K562 (cell line): ENCODE measurements at regions not wholly inside any gene's neighbourhood (a gene's known extent, or its start where the extent isn't known, plus 50 kb on each side); places are given as distances from the start of the nearest gene placed in this dataset.

Experiments used
- ATAC-seq: fragments of 200-7000 bp; cut with Tn5 transposase; 3 replicates; pipeline ENCODE4 v1.9.1; 2020; ENCODE audit warnings: moderate library complexity
- BruUV-seq: library from RNA; stranded (reverse); fragments of 400-500 nt; replicated peaks from 2 replicates; lab custom pipeline; 2021; lab: Mats Ljungman, UMichigan
- CTCF ChIA-PET: fragments of 300-600 bp; formaldehyde crosslinking; extraction: SDS; loops from one replicate; lab custom pipeline; 2021; ENCODE audit warnings: low intra/inter-chr PET ratio; lab: Yijun Ruan, JAX
- POLR2A ChIA-PET: fragments of 300-600, 350-650 bp; sonication (Branson Sonifier 250); formaldehyde crosslinking; extraction: SDS; loops from one replicate; lab custom pipeline; 2021; ENCODE audit warnings: antibody characterized with exemption, inconsistent platforms; lab: Yijun Ruan, JAX
- DNase-seq, 4 experiments: peaks; one replicate each; pipeline versions ENCODE4 v3.0.0 to v3.0.0-alpha.2; 2011 to 2018; ENCODE audit warnings: low spot score in 3 of 4, mixed read lengths in 3 of 4; ENCODE audit errors: extremely low read depth in 1 of 4
- FAIRE-seq: peaks from 2 replicates; lab custom pipeline; 2011; peaks lifted over from hg19 to GRCh38; lab: Jason Lieb, UNC
- H2AFZ ChIP-seq: 2 replicates; pipeline ENCODE4 v1.6.0; 2011; ENCODE audit warnings: low read depth, low read length, control low read depth, inconsistent platforms
- H3K27ac ChIP-seq: fragments of 200-600 bp; 3 replicates; pipeline ENCODE4 v1.8.0; 2011; ENCODE audit warnings: low read depth, mild to moderate bottlenecking, control low read depth, inconsistent platforms, low read length, moderate library complexity, mixed read lengths; ENCODE audit errors: extremely low read depth
- H3K27me3 ChIP-seq, 2 experiments: fragments of 300-600 bp in 1 of 2; 2 replicates in 1 of 2; 3 replicates in 1 of 2; pipeline versions ENCODE4 v1.6.0 to v1.8.0; 2011; ENCODE audit warnings: inconsistent platforms in 2 of 2, low read length in 2 of 2, mild to moderate bottlenecking in 1 of 2, mixed read lengths in 1 of 2, moderate library complexity in 1 of 2; ENCODE audit not compliant: control insufficient read depth in 2 of 2, insufficient read depth in 2 of 2
- H3K36me3 ChIP-seq: fragments of 300-600 bp; 3 replicates; pipeline ENCODE4 v1.8.0; 2011; ENCODE audit warnings: mild to moderate bottlenecking, low read length, inconsistent platforms; ENCODE audit not compliant: control insufficient read depth, insufficient read depth
- H3K4me1 ChIP-seq, 2 experiments: fragments of 200-600 bp in 1 of 2; replicated peaks in 1 of 2; 2 replicates in 1 of 2; 3 replicates in 1 of 2; pipeline versions ENCODE4 v1.5.1 to v1.8.0; 2011; ENCODE audit warnings: inconsistent platforms in 2 of 2, low read length in 2 of 2, mild to moderate bottlenecking in 1 of 2, mixed read lengths in 1 of 2, moderate library complexity in 1 of 2; ENCODE audit not compliant: control insufficient read depth in 2 of 2, insufficient read depth in 2 of 2
- H3K4me2 ChIP-seq: 2 replicates; pipeline ENCODE4 v1.6.1; 2011; ENCODE audit warnings: low read length, control low read depth, inconsistent platforms, mixed read lengths; ENCODE audit not compliant: insufficient read depth
- H3K4me3 ChIP-seq: fragments of 200-600 bp; sonication (generic), shearing (Covaris generic); 2 replicates; pipeline ENCODE4 v1.5.1; 2016; ENCODE audit warnings: control low read depth, inconsistent platforms
- H3K79me2 ChIP-seq: fragments of 200-600 bp; 3 replicates; pipeline ENCODE4 v1.8.0; 2011; ENCODE audit warnings: low read length, inconsistent platforms; ENCODE audit not compliant: control insufficient read depth, insufficient read depth
- H3K9ac ChIP-seq, 2 experiments: 2 replicates each; pipeline versions ENCODE4 v1.6.0 to v1.6.1; 2011; ENCODE audit warnings: low read depth in 2 of 2, low read length in 2 of 2, control low read depth in 1 of 2, inconsistent platforms in 1 of 2, mild to moderate bottlenecking in 1 of 2, mixed read lengths in 1 of 2; ENCODE audit not compliant: insufficient read depth in 1 of 2
- H3K9me1 ChIP-seq: one replicate; pipeline ENCODE4 v1.6.0; 2011; ENCODE audit warnings: inconsistent platforms, mild to moderate bottlenecking, low read length, moderate library complexity; ENCODE audit not compliant: control insufficient read depth, insufficient read depth
- H3K9me3 ChIP-seq: replicated peaks from 2 replicates; pipeline ENCODE4 v1.5.1; 2011; ENCODE audit warnings: low read depth, low read length, inconsistent platforms; ENCODE audit not compliant: control insufficient read depth, insufficient read depth
- H4K20me1 ChIP-seq: replicated peaks from 2 replicates; pipeline ENCODE4 v1.6.1; 2011; ENCODE audit warnings: low read length, inconsistent platforms, mixed read lengths; ENCODE audit not compliant: control insufficient read depth, insufficient read depth
- BRF1 ChIP-seq: IDR thresholded peaks from 3 replicates; pipeline ENCODE4 v1.6.1; 2011; ENCODE audit warnings: borderline replicate concordance, mild to moderate bottlenecking; ENCODE audit not compliant: insufficient read length; ENCODE audit errors: extremely low read depth
- CBX1 ChIP-seq: sonication (generic); IDR thresholded peaks from 2 replicates; pipeline ENCODE4 v1.6.1; 2016; ENCODE audit warnings: antibody characterized with exemption, low read depth, mild to moderate bottlenecking
- CCAR2 ChIP-seq: fragments of 200-400 bp; formaldehyde crosslinking; IDR thresholded peaks from 2 replicates; pipeline ENCODE4 v1.6.1; 2017; ENCODE audit warnings: mild to moderate bottlenecking, low read depth, low read length
- EHMT2 ChIP-seq: fragments of 450-650 bp; IDR thresholded peaks from 2 replicates; pipeline ENCODE4 v1.6.1; 2018; ENCODE audit warnings: antibody characterized with exemption
- FOXM1 ChIP-seq, 2 experiments: fragments of 450-650 bp in 1 of 2; sonication (generic) in 1 of 2; formaldehyde crosslinking in 1 of 2; IDR thresholded peaks; 2 replicates each; pipeline versions ENCODE4 v1.6.1 to v1.9.0; 2017 to 2022; ENCODE audit warnings: low read depth in 2 of 2, mild to moderate bottlenecking in 2 of 2, missing genetic modification reagents in 1 of 2, moderate library complexity in 1 of 2
- GTF2B ChIP-seq: IDR thresholded peaks from 2 replicates; pipeline ENCODE4 v1.6.1; 2011; ENCODE audit not compliant: insufficient read length; ENCODE audit errors: extremely low read depth
- HOXB6 ChIP-seq: fragments of 250-450 bp; sonication (Bioruptor Pico); IDR thresholded peaks from 2 replicates; pipeline ENCODE4 v1.5.1; 2022; ENCODE audit warnings: mild to moderate bottlenecking, borderline replicate concordance
- KLF13 ChIP-seq: fragments of 450-650 bp; IDR thresholded peaks from 2 replicates; pipeline ENCODE4 v1.6.1; 2016; ENCODE audit warnings: missing genetic modification characterization, low read depth, mild to moderate bottlenecking, missing compliant biosample characterization, moderate library complexity, borderline replicate concordance
- MCM2 ChIP-seq: fragments of 450-650 bp; IDR thresholded peaks from 2 replicates; pipeline ENCODE4 v1.6.1; 2017; ENCODE audit warnings: low read depth, mild to moderate bottlenecking
- MYNN ChIP-seq, 2 experiments: sonication (generic); formaldehyde crosslinking in 1 of 2; IDR thresholded peaks; 2 replicates each; pipeline versions ENCODE4 v1.5.0 to v1.6.1; 2016 to 2020; ENCODE audit warnings: antibody characterized with exemption in 1 of 2, missing genetic modification reagents in 1 of 2
- PHF21A ChIP-seq: fragments of 450-650 bp; IDR thresholded peaks from 2 replicates; pipeline ENCODE4 v1.6.1; 2017; ENCODE audit warnings: low read depth, borderline replicate concordance
- SMAD1 ChIP-seq: fragments of 150-350 bp; IDR thresholded peaks from 2 replicates; pipeline ENCODE4 v1.6.1; 2014; ENCODE audit warnings: low read length, low read depth; ENCODE audit not compliant: partially characterized antibody
- TGIF2 ChIP-seq: sonication (generic); formaldehyde crosslinking; IDR thresholded peaks from 2 replicates; pipeline ENCODE4 v1.8.1; 2022; ENCODE audit warnings: mild to moderate bottlenecking, missing genetic modification reagents, moderate library complexity
- ZSCAN32 ChIP-seq: fragments of 450-650 bp; formaldehyde crosslinking; IDR thresholded peaks from 2 replicates; pipeline ENCODE4 v1.4.0; 2020; ENCODE audit warnings: mild to moderate bottlenecking, moderate library complexity
- WGBS: fragments of 100-300 bp; shearing (Covaris generic); methylation state at CpG from one replicate; pipeline ENCODE4 v1.1.6; 2016; ENCODE audit warnings: low coverage, mixed read lengths; ENCODE audit not compliant: insufficient coverage; ENCODE audit errors: missing lambda C conversion rate; 5-methylcytosine and 5-hydroxymethylcytosine counted together
- in situ Hi-C: fragments of 300-500 bp; cut with MboI; formaldehyde crosslinking; loops from 4 replicates; pipeline ENCODE4 v1.15.0; 2018; ENCODE audit warnings: inconsistent platforms, mixed read lengths
- intact Hi-C: fragments of 100-400 bp; cut with micrococcal nuclease; formaldehyde crosslinking; loops from 2 replicates; pipeline ENCODE4 v1.14.2; 2022
- TF ChIP-seq, protein P1 (sequence below): fragments of 450-650 bp; IDR thresholded peaks from 2 replicates; pipeline ENCODE4 v1.6.1; 2017; ENCODE audit warnings: antibody characterized with exemption, mild to moderate bottlenecking

DNA sequence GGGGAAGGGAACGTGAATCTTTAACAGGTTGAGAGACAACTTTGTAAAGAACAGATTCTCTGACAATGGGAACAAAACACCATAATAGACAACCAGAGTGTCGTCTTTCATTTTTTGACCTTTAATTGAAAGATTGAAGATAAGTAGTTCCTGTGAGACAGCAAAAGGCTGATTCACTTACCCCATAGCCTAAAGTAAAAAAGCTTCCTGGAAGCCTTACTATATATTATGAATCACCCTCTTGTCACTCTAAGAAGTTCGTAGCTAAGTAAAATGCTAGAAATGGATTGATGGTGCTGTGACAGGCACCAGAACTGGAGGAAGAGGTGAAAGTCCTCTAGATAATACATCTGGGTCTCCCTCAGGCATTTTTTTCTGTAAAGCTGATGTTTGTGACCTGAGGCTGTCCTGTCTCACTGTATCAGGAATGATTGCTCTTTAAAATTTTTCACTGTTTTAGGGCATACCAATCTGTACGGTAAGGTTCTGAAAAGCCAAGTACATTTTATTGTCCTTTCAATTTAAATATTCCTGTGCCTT, 824.6 kb upstream of the SEMA6D start (continued):
- TF ChIP-seq, protein P1, sequence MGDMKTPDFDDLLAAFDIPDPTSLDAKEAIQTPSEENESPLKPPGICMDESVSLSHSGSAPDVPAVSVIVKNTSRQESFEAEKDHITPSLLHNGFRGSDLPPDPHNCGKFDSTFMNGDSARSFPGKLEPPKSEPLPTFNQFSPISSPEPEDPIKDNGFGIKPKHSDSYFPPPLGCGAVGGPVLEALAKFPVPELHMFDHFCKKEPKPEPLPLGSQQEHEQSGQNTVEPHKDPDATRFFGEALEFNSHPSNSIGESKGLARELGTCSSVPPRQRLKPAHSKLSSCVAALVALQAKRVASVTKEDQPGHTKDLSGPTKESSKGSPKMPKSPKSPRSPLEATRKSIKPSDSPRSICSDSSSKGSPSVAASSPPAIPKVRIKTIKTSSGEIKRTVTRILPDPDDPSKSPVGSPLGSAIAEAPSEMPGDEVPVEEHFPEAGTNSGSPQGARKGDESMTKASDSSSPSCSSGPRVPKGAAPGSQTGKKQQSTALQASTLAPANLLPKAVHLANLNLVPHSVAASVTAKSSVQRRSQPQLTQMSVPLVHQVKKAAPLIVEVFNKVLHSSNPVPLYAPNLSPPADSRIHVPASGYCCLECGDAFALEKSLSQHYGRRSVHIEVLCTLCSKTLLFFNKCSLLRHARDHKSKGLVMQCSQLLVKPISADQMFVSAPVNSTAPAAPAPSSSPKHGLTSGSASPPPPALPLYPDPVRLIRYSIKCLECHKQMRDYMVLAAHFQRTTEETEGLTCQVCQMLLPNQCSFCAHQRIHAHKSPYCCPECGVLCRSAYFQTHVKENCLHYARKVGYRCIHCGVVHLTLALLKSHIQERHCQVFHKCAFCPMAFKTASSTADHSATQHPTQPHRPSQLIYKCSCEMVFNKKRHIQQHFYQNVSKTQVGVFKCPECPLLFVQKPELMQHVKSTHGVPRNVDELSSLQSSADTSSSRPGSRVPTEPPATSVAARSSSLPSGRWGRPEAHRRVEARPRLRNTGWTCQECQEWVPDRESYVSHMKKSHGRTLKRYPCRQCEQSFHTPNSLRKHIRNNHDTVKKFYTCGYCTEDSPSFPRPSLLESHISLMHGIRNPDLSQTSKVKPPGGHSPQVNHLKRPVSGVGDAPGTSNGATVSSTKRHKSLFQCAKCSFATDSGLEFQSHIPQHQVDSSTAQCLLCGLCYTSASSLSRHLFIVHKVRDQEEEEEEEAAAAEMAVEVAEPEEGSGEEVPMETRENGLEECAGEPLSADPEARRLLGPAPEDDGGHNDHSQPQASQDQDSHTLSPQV = no peak
- no peak for TF ChIP-seq KLF13 (tag)
- TF ChIP-seq EHMT2 = no peak

- intact Hi-C loops = no loop called here
- no peak overlapping the region for H3K4me3 ChIP-seq
- POLR2A ChIA-PET = no interaction called here
- no peaks in the 10 kb centered on the region for H3K9me1 ChIP-seq
- DNase-seq (no peak), ATAC-seq (no peak), FAIRE-seq (no peak)
- H2AFZ ChIP-seq = no peak overlapping the region
- CTCF ChIA-PET = no interaction called here
- H3K27ac ChIP-seq = no peak overlapping the region
- in situ Hi-C loops = no loop called here
- H3K79me2 ChIP-seq = no peaks in the 10 kb centered on the region
- no peaks in the 10 kb centered on the region for H3K27me3 ChIP-seq
- H4K20me1 ChIP-seq = no peaks in the 10 kb centered on the region
- H3K9me3 ChIP-seq = 0 out of 2 replicates have a peak, but pooled peaks cover 2% of the 10 kb centered on the region
- no peak overlapping the region for H3K9ac ChIP-seq
- H3K4me1 ChIP-seq = no peaks in the 10 kb centered on the region
- no peaks in the 10 kb centered on the region for H3K36me3 ChIP-seq
- 1% methylated on average over 9 of the region's 10 CpGs for whole genome bisulfite sequencing
- no peak overlapping the region for H3K4me2 ChIP-seq
- BruUV-seq = no TSS peak
- TF ChIP-seq GTF2B = no peak
- TF ChIP-seq CBX1 = no peak
- TF ChIP-seq TGIF2 (CRISPR knock-in tag) = no peak
- no peak for TF ChIP-seq PHF21A
- no peak for TF ChIP-seq MCM2
- no peak for TF ChIP-seq SMAD1
- no peak for TF ChIP-seq BRF1
- no peak for TF ChIP-seq CCAR2
- TF ChIP-seq HOXB6 = no peak
- no peak for TF ChIP-seq FOXM1 (IDR thresholded peaks at IDR 0.05; ENCODE audit: low read depth)
- TF ChIP-seq FOXM1 (CRISPR knock-in tag; IDR thresholded peaks at IDR 0.05; ENCODE audit: low read depth) = no peak
- no peak for TF ChIP-seq ZSCAN32
- no peak for TF ChIP-seq MYNN (IDR thresholded peaks at IDR 0.05)
- TF ChIP-seq MYNN (CRISPR knock-in tag; IDR thresholded peaks at IDR 0.05) = no peak
Observed at GRCh38 chr15:46894644-46895043, 822.7 kb upstream of the SEMA6D start.
